Thoracic aorta (tissue), 2 donors: ENCODE measurements at regions not wholly inside any gene's neighbourhood (a gene's known extent, or its start where the extent isn't known, plus 50 kb on each side); places are given as distances from the start of the nearest gene placed in this dataset.

Source experiments
- ATAC-seq: fragments of 150-250 bp; one replicate; pipeline ENCODE4 v1.8.0; 2017; ENCODE audit warnings: low read depth; ENCODE audit not compliant: insufficient number of reproducible peaks, low FRiP score
- DNase-seq: peaks from one replicate; pipeline ENCODE4 v3.0.0-alpha.2; 2020; ENCODE audit warnings: low spot score
- H3K27ac ChIP-seq, 2 donors: fragments of 200-600 bp; sonication (generic); 1 replicate in 1 of 2; 2 replicates in 1 of 2; pipeline ENCODE4 v1.5.1; 2016; ENCODE audit warnings: mild to moderate bottlenecking in 2 of 2, moderate library complexity in 2 of 2
- H3K27me3 ChIP-seq: fragments of 200-600 bp; sonication (generic); replicated peaks from 2 replicates; pipeline ENCODE4 v1.6.0; 2016; ENCODE audit warnings: mild to moderate bottlenecking; ENCODE audit not compliant: insufficient read depth
- H3K36me3 ChIP-seq: fragments of 200-600 bp; sonication (generic); one replicate; pipeline ENCODE4 v1.5.1; 2016
- H3K4me1 ChIP-seq, 2 donors: fragments of 200-600 bp; sonication (generic); 1 replicate in 1 of 2; 2 replicates in 1 of 2; pipeline versions ENCODE4 v1.5.1 to v1.6.0; 2016; ENCODE audit warnings: low read depth in 2 of 2, mild to moderate bottlenecking in 1 of 2; ENCODE audit not compliant: control insufficient read depth in 1 of 2
- H3K4me3 ChIP-seq: fragments of 200-600 bp; sonication (generic); 2 replicates; pipeline ENCODE4 v1.5.1; 2016; ENCODE audit warnings: mild to moderate bottlenecking
- H3K9me3 ChIP-seq: fragments of 200-600 bp; sonication (generic); 2 replicates; pipeline ENCODE4 v1.5.1; 2016
- TF ChIP-seq, protein P1 (sequence below): fragments of 200-600 bp; sonication (generic); IDR thresholded peaks from one replicate; pipeline ENCODE4 v1.5.1; 2019; ENCODE audit warnings: antibody characterized with exemption

DNA sequence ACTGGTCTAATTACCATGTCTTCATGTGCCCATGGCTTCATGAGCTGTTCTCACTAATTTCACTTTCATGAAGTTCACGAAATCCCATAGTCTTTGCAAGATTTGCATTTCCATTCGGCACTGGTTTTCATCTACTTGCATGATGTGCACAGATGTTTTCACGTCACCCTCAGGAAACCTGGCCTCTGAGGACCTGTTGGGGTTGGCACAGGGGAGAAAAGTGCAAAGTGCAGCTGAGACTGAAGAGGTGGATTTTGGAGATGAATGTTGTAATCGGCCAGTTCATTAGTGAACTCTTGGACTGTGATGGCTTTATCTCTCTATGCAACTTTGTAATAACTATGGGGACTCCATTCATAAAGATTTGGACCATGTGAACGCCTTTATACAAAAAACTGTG is 80.2 kb upstream of the SULF2 start:
- no peak overlapping the region for H3K27ac ChIP-seq
- no peaks in the 10 kb centered on the region for H3K27me3 ChIP-seq
- ATAC-seq = no peak
- no peak for DNase-seq
- H3K4me3 ChIP-seq = no peak overlapping the region
- H3K36me3 ChIP-seq = no peaks in the 10 kb centered on the region
- TF ChIP-seq, protein P1, sequence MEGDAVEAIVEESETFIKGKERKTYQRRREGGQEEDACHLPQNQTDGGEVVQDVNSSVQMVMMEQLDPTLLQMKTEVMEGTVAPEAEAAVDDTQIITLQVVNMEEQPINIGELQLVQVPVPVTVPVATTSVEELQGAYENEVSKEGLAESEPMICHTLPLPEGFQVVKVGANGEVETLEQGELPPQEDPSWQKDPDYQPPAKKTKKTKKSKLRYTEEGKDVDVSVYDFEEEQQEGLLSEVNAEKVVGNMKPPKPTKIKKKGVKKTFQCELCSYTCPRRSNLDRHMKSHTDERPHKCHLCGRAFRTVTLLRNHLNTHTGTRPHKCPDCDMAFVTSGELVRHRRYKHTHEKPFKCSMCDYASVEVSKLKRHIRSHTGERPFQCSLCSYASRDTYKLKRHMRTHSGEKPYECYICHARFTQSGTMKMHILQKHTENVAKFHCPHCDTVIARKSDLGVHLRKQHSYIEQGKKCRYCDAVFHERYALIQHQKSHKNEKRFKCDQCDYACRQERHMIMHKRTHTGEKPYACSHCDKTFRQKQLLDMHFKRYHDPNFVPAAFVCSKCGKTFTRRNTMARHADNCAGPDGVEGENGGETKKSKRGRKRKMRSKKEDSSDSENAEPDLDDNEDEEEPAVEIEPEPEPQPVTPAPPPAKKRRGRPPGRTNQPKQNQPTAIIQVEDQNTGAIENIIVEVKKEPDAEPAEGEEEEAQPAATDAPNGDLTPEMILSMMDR = no peak
- H3K9me3 ChIP-seq = no peaks in the 10 kb centered on the region
- no peaks in the 10 kb centered on the region for H3K4me1 ChIP-seq

DNA sequence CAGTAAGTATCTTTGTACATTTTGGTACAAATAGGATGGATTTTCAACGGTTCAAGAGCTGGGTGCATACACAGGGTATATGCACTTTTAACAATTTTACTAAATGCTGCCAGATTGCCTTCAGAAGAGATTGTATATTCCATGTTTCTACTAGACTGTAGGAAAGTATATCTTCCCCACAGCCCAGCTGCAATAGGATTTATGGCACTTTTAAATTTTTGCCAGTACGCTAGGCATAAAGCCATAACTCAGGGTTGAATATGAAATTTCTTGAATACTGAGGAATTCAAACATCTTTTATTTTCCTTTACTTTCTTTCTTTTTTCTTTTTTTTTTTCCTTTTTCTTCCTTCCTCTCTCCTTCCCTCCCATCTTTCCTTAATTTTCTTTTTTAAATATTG is 78.7 kb upstream of the SULF2 start:
- H3K27me3 ChIP-seq = no peaks in the 10 kb centered on the region
- TF ChIP-seq, protein P1 = no peak
- no peaks in the 10 kb centered on the region for H3K36me3 ChIP-seq
- no peak for ATAC-seq
- peaks cover 0 to 3% of the 10 kb centered on the region in 2 donors for H3K4me1 ChIP-seq
- no peak for DNase-seq
- H3K27ac ChIP-seq = no peak overlapping the region
- no peak overlapping the region for H3K4me3 ChIP-seq
- no peaks in the 10 kb centered on the region for H3K9me3 ChIP-seq

DNA sequence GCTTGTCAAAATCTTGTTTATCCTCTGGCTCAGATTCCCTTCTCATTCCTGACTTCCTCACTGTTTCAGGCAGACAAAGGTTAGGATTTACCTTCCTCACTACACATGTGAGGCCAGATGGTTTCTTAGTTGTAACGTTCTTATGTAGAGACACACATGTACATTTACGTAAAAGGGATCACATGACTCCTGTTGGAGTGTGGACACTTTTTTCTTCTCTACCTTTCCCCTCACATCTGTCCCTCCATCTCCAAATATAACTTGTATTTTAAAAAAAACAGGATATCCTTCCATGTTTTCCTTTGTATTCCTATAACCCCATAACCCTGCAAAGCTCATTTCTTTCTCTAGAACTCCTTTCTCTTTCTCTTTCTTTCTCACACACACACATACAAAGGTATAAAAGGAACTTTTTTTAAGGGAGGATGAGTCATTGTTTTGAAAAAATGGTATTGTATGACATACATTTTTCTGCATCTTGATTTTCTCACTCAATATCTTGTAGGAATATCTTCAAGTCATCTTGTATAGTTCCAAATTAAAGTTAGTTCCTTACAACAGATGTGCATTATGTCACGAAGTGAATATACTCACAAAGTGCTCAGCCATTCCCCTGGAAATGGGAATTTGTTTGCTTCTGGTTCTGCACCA is 78.2 kb upstream of the SULF2 start:
- Histone ChIP-seq H3K36me3 (no peaks in the 10 kb centered on the region), H3K4me3 (no peak overlapping the region), H3K27ac (no peak overlapping the region), H3K4me1 (peaks cover 0 to 8% of the 10 kb centered on the region in 2 donors), H3K27me3 (no peaks in the 10 kb centered on the region), H3K9me3 (no peaks in the 10 kb centered on the region)
- ATAC-seq (no peak), DNase-seq (no peak)
- TF ChIP-seq, protein P1 = no peak

DNA sequence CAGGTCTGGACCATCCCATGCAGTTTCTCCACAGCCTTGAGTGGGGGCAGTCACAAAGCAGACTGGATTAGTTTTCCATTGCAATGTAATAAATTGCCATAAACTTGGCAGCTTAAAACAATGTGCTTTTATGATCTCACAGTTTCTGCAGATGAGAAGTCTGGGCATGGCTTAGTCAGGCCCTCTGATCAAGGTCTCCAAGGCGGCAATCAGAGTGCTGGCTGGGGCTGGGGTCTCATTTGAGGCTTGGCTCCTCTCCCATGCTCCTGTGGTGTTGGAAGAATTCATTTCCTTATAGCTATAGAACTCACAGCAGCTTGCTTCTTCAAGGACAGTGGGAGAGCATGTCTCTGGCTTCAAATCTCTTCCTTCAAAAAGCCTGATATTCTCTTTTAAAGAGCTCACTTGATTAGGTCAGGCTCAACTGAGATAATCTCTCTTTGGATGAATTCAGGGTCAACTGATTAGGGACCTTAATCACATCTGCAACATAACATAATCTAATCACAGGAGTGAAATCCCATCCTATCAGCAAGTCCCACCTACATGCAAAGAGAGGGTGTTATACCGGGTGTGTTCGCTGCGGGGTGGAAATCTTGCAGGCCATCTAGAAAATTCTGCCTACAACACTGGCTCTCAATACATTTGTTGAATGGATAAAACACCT is 77.4 kb upstream of the SULF2 start:
- ATAC-seq (no peak), DNase-seq (no peak)
- H3K36me3 ChIP-seq = no peaks in the 10 kb centered on the region
- H3K4me1 ChIP-seq = peaks cover 0 to 16% of the 10 kb centered on the region in 2 donors
- H3K27ac ChIP-seq = no peak overlapping the region
- no peaks in the 10 kb centered on the region for H3K27me3 ChIP-seq
- H3K4me3 ChIP-seq = no peak overlapping the region
- no peaks in the 10 kb centered on the region for H3K9me3 ChIP-seq
- TF ChIP-seq, protein P1 = no peak

DNA sequence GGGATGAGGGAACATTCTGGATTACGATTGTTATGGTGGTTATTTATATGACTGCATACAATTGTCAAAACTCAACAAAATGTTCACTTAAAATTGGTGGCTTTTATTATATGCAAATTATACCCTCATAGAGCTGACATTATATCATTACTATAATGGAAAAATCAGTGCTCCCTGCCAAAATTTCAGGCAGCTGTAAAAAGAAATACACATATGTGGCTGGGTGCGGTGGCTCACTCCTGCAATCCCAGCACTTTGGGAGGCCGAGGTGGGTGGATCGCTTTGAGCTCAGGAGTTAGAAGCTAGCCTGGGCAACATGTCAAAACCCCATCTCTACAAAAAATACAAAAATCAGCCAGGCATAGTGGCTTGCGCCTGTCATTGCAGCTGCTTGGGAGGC is 75.8 kb upstream of the SULF2 start:
- ATAC-seq (no peak), DNase-seq (no peak)
- Histone ChIP-seq H3K4me1 (peaks cover 4 to 26% of the 10 kb centered on the region in 2 donors), H3K36me3 (no peaks in the 10 kb centered on the region), H3K4me3 (no peak overlapping the region), H3K9me3 (no peaks in the 10 kb centered on the region), H3K27me3 (no peaks in the 10 kb centered on the region), H3K27ac (no peak overlapping the region)
- TF ChIP-seq, protein P1 = no peak
